K562 (cell line): ENCODE measurements at regions not wholly inside any gene's neighbourhood (a gene's known extent, or its start where the extent isn't known, plus 50 kb on each side); places are given as distances from the start of the nearest gene placed in this dataset.

Experiments used
- ATAC-seq: fragments of 200-7000 bp; cut with Tn5 transposase; 3 replicates; pipeline ENCODE4 v1.9.1; 2020; ENCODE audit warnings: moderate library complexity
- BruUV-seq: library from RNA; stranded (reverse); fragments of 400-500 nt; replicated peaks from 2 replicates; lab custom pipeline; 2021; lab: Mats Ljungman, UMichigan
- CTCF ChIA-PET: fragments of 300-600 bp; formaldehyde crosslinking; extraction: SDS; loops from one replicate; lab custom pipeline; 2021; ENCODE audit warnings: low intra/inter-chr PET ratio; lab: Yijun Ruan, JAX
- POLR2A ChIA-PET: fragments of 300-600, 350-650 bp; sonication (Branson Sonifier 250); formaldehyde crosslinking; extraction: SDS; loops from one replicate; lab custom pipeline; 2021; ENCODE audit warnings: antibody characterized with exemption, inconsistent platforms; lab: Yijun Ruan, JAX
- DNase-seq, 4 experiments: peaks; one replicate each; pipeline versions ENCODE4 v3.0.0 to v3.0.0-alpha.2; 2011 to 2018; ENCODE audit warnings: low spot score in 3 of 4, mixed read lengths in 3 of 4; ENCODE audit errors: extremely low read depth in 1 of 4
- FAIRE-seq: peaks from 2 replicates; lab custom pipeline; 2011; peaks lifted over from hg19 to GRCh38; lab: Jason Lieb, UNC
- H2AFZ ChIP-seq: 2 replicates; pipeline ENCODE4 v1.6.0; 2011; ENCODE audit warnings: low read depth, low read length, control low read depth, inconsistent platforms
- H3K27ac ChIP-seq: fragments of 200-600 bp; 3 replicates; pipeline ENCODE4 v1.8.0; 2011; ENCODE audit warnings: low read depth, mild to moderate bottlenecking, control low read depth, inconsistent platforms, low read length, moderate library complexity, mixed read lengths; ENCODE audit errors: extremely low read depth
- H3K27me3 ChIP-seq, 2 experiments: fragments of 300-600 bp in 1 of 2; 2 replicates in 1 of 2; 3 replicates in 1 of 2; pipeline versions ENCODE4 v1.6.0 to v1.8.0; 2011; ENCODE audit warnings: inconsistent platforms in 2 of 2, low read length in 2 of 2, mild to moderate bottlenecking in 1 of 2, mixed read lengths in 1 of 2, moderate library complexity in 1 of 2; ENCODE audit not compliant: control insufficient read depth in 2 of 2, insufficient read depth in 2 of 2
- H3K36me3 ChIP-seq: fragments of 300-600 bp; 3 replicates; pipeline ENCODE4 v1.8.0; 2011; ENCODE audit warnings: mild to moderate bottlenecking, low read length, inconsistent platforms; ENCODE audit not compliant: control insufficient read depth, insufficient read depth
- H3K4me1 ChIP-seq, 2 experiments: fragments of 200-600 bp in 1 of 2; replicated peaks in 1 of 2; 2 replicates in 1 of 2; 3 replicates in 1 of 2; pipeline versions ENCODE4 v1.5.1 to v1.8.0; 2011; ENCODE audit warnings: inconsistent platforms in 2 of 2, low read length in 2 of 2, mild to moderate bottlenecking in 1 of 2, mixed read lengths in 1 of 2, moderate library complexity in 1 of 2; ENCODE audit not compliant: control insufficient read depth in 2 of 2, insufficient read depth in 2 of 2
- H3K4me2 ChIP-seq: 2 replicates; pipeline ENCODE4 v1.6.1; 2011; ENCODE audit warnings: low read length, control low read depth, inconsistent platforms, mixed read lengths; ENCODE audit not compliant: insufficient read depth
- H3K4me3 ChIP-seq: fragments of 200-600 bp; sonication (generic), shearing (Covaris generic); 2 replicates; pipeline ENCODE4 v1.5.1; 2016; ENCODE audit warnings: control low read depth, inconsistent platforms
- H3K79me2 ChIP-seq: fragments of 200-600 bp; 3 replicates; pipeline ENCODE4 v1.8.0; 2011; ENCODE audit warnings: low read length, inconsistent platforms; ENCODE audit not compliant: control insufficient read depth, insufficient read depth
- H3K9ac ChIP-seq, 2 experiments: 2 replicates each; pipeline versions ENCODE4 v1.6.0 to v1.6.1; 2011; ENCODE audit warnings: low read depth in 2 of 2, low read length in 2 of 2, control low read depth in 1 of 2, inconsistent platforms in 1 of 2, mild to moderate bottlenecking in 1 of 2, mixed read lengths in 1 of 2; ENCODE audit not compliant: insufficient read depth in 1 of 2
- H3K9me1 ChIP-seq: one replicate; pipeline ENCODE4 v1.6.0; 2011; ENCODE audit warnings: inconsistent platforms, mild to moderate bottlenecking, low read length, moderate library complexity; ENCODE audit not compliant: control insufficient read depth, insufficient read depth
- H3K9me3 ChIP-seq: replicated peaks from 2 replicates; pipeline ENCODE4 v1.5.1; 2011; ENCODE audit warnings: low read depth, low read length, inconsistent platforms; ENCODE audit not compliant: control insufficient read depth, insufficient read depth
- H4K20me1 ChIP-seq: replicated peaks from 2 replicates; pipeline ENCODE4 v1.6.1; 2011; ENCODE audit warnings: low read length, inconsistent platforms, mixed read lengths; ENCODE audit not compliant: control insufficient read depth, insufficient read depth
- BCLAF1 ChIP-seq, 2 experiments: fragments of 450-650 bp in 1 of 2; IDR thresholded peaks; 2 replicates each; pipeline ENCODE4 v1.6.1; 2011 to 2017; ENCODE audit warnings: low read depth in 2 of 2, antibody characterized with exemption in 1 of 2, borderline replicate concordance in 1 of 2, low read length in 1 of 2, mild to moderate bottlenecking in 1 of 2, mixed read lengths in 1 of 2; ENCODE audit not compliant: control insufficient read depth in 1 of 2
- CLOCK ChIP-seq: fragments of 250-450 bp; sonication (Bioruptor Pico); IDR thresholded peaks from 2 replicates; pipeline ENCODE4 v1.4.0; 2020; ENCODE audit warnings: mild to moderate bottlenecking, moderate library complexity, borderline replicate concordance
- CTCF ChIP-seq, 3 experiments: IDR thresholded peaks in 2 of 3; conservative IDR thresholded peaks in 1 of 3; 2 replicates each; pipeline ENCODE4 v1.5.1; 2011 to 2012; ENCODE audit warnings: low read length in 3 of 3, mild to moderate bottlenecking in 3 of 3, control low read depth in 2 of 3, improper control_type of control experiment in 1 of 3, inconsistent platforms in 1 of 3, low read depth in 1 of 3, mixed read lengths in 1 of 3, moderate library complexity in 1 of 3; ENCODE audit not compliant: insufficient read depth in 2 of 3
- FOXJ3 ChIP-seq: sonication (generic); formaldehyde crosslinking; IDR thresholded peaks from 2 replicates; pipeline ENCODE4 v1.4.0; 2020; ENCODE audit warnings: mild to moderate bottlenecking, missing genetic modification reagents
- NCOA4 ChIP-seq: fragments of 450-650 bp; IDR thresholded peaks from 2 replicates; pipeline ENCODE4 v1.6.1; 2018; ENCODE audit warnings: mild to moderate bottlenecking; ENCODE audit not compliant: partially characterized antibody
- PHB2 ChIP-seq: fragments of 450-650 bp; IDR thresholded peaks from 2 replicates; pipeline ENCODE4 v1.6.1; 2017; ENCODE audit warnings: low read depth
- RBM14 ChIP-seq: fragments of 200-400 bp; formaldehyde crosslinking; IDR thresholded peaks from 2 replicates; pipeline ENCODE4 v1.6.1; 2018; ENCODE audit warnings: low read depth, mild to moderate bottlenecking, low read length, moderate library complexity, borderline replicate concordance; ENCODE audit not compliant: insufficient read depth
- TFE3 ChIP-seq: fragments of 450-650 bp; formaldehyde crosslinking; IDR thresholded peaks from 2 replicates; pipeline ENCODE4 v1.4.0; 2020; ENCODE audit warnings: mild to moderate bottlenecking, mixed read lengths
- ZBTB43 ChIP-seq: sonication (generic); formaldehyde crosslinking; IDR thresholded peaks from 2 replicates; pipeline ENCODE4 v1.8.0; 2023; ENCODE audit warnings: mild to moderate bottlenecking, missing genetic modification reagents
- ZNF551 ChIP-seq: fragments of 250-450 bp; sonication (Bioruptor Pico); IDR thresholded peaks from 2 replicates; pipeline ENCODE4 v1.5.0; 2021; ENCODE audit warnings: mild to moderate bottlenecking, moderate library complexity
- WGBS: fragments of 100-300 bp; shearing (Covaris generic); methylation state at CpG from one replicate; pipeline ENCODE4 v1.1.6; 2016; ENCODE audit warnings: low coverage, mixed read lengths; ENCODE audit not compliant: insufficient coverage; ENCODE audit errors: missing lambda C conversion rate; 5-methylcytosine and 5-hydroxymethylcytosine counted together
- in situ Hi-C: fragments of 300-500 bp; cut with MboI; formaldehyde crosslinking; loops from 4 replicates; pipeline ENCODE4 v1.15.0; 2018; ENCODE audit warnings: inconsistent platforms, mixed read lengths
- intact Hi-C: fragments of 100-400 bp; cut with micrococcal nuclease; formaldehyde crosslinking; loops from 2 replicates; pipeline ENCODE4 v1.14.2; 2022

GRCh38 chr16:85503679-85504231, 109.4 kb upstream of the GSE1 start:
- H4K20me1 ChIP-seq: no peaks in the 10 kb centered on the region
- H3K9me1 ChIP-seq: no peaks in the 10 kb centered on the region
- in situ Hi-C loops (no loop called here), intact Hi-C loops (no loop called here)
- ChIA-PET POLR2A (interaction anchor here (0.6 kb wide), 1 partner anchor 14 kb away, joined by 3 read pairs; no protein-coding TSS in a partner anchor), CTCF (no interaction called here)
- no peaks in the 10 kb centered on the region; the same call in 2 of the 3 replicates for H3K79me2 ChIP-seq
- H2AFZ ChIP-seq: no peak overlapping the region
- peaks cover 0 to 50% of the 10 kb centered on the region in 2 experiments; a peak in 2 of 5 replicates for H3K4me1 ChIP-seq
- FAIRE-seq (no peak), ATAC-seq (no peak), DNase-seq (no peak)
- no peak overlapping the region for H3K4me3 ChIP-seq
- no peaks in the 10 kb centered on the region for H3K9me3 ChIP-seq
- H3K27ac ChIP-seq: no peak overlapping the region
- BruUV-seq: no TSS peak
- WGBS: 88% methylated on average over 26 of the region's 26 CpGs
- peaks cover 9% of the 10 kb centered on the region; the same call in 1 of the 3 replicates for H3K36me3 ChIP-seq
- no peaks in the 10 kb centered on the region for H3K27me3 ChIP-seq
- H3K4me2 ChIP-seq: no peak overlapping the region
- no peak overlapping the region for H3K9ac ChIP-seq
- TF ChIP-seq TFE3 (CRISPR knock-in tag) (no peak), ZBTB43 (CRISPR knock-in tag) (no peak), NCOA4 (no peak), ZNF551 (CRISPR knock-in tag) (no peak), BCLAF1 (IDR thresholded peaks at IDR 0.05; ENCODE audit: borderline replicate concordance in 1 of 2, control insufficient read depth in 1 of 2, low read depth in 2 of 2, low read length in 1 of 2) (no peak), FOXJ3 (CRISPR knock-in tag) (no peak), CLOCK (no peak), CTCF (IDR thresholded peaks at IDR 0.05 in 2 of 3, conservative IDR thresholded peaks at IDR 0.05 in 1 of 3; ENCODE audit: insufficient read depth in 2 of 3, low read depth in 1 of 3, low read length in 3 of 3) (no peak), RBM14 (no peak), PHB2 (no peak)
